HG03039 (cell line): ENCODE measurements at regions not wholly inside any gene's neighbourhood (a gene's known extent, or its start where the extent isn't known, plus 50 kb on each side); places are given as distances from the start of the nearest gene placed in this dataset.
"Not testable (repeated sequence)": the region's sequence is repeated elsewhere in the genome, so short reads cannot be mapped to it uniquely, and the experiment has no call there.

Experiments used
- ATAC-seq: cut with Tn5 transposase; IDR thresholded peaks from one replicate; pipeline ENCODE4 v1.9.1; 2021; ENCODE audit warnings: mild to moderate bottlenecking, moderate library complexity; ENCODE audit not compliant: unreplicated experiment

GRCh38 chr3:154904328-154904727 is 175.8 kb upstream of the MME start:
- ATAC-seq: no peak

GRCh38 chr3:154902495-154902894 is 177.6 kb upstream of the MME start:
- ATAC-seq: not testable (repeated sequence)

- ATAC-seq: no peak
Observed at GRCh38 chr3:154901278-154901677, 178.8 kb upstream of the MME start.

- no peak for ATAC-seq
Observed at GRCh38 chr3:154900816-154901215, 179.3 kb upstream of the MME start.

- no peak for ATAC-seq
Observed at GRCh38 chr3:154898916-154899315, 181.2 kb upstream of the MME start.

GRCh38 chr3:154898443-154898842 is 181.7 kb upstream of the MME start:
- ATAC-seq: no peak

- ATAC-seq: no peak
Observed at GRCh38 chr3:154893813-154894212, 186.3 kb upstream of the MME start.

GRCh38 chr3:154889227-154889634 is 190.9 kb upstream of the MME start:
- no peak for ATAC-seq

- ATAC-seq: no peak
Observed at GRCh38 chr3:154887869-154888268, 192.2 kb upstream of the MME start.

GRCh38 chr3:154886437-154886836 is 193.7 kb upstream of the MME start:
- no peak for ATAC-seq

- no peak for ATAC-seq
Observed at GRCh38 chr3:154885418-154885817, 194.7 kb upstream of the MME start.

- no peak for ATAC-seq
Observed at GRCh38 chr3:154884952-154885351, 195.2 kb upstream of the MME start.

GRCh38 chr3:154875142-154875541 is 205.0 kb upstream of the MME start:
- no peak for ATAC-seq

GRCh38 chr3:154872696-154873095 is 207.4 kb upstream of the MME start:
- ATAC-seq: no peak

GRCh38 chr3:154872074-154872473 is 208.0 kb upstream of the MME start:
- no peak for ATAC-seq

GRCh38 chr3:154864947-154865346 is 215.2 kb upstream of the MME start:
- no peak for ATAC-seq

- peak; percentile 64 for ATAC-seq
Observed at GRCh38 chr3:154862265-154862664, 217.9 kb upstream of the MME start.

- not testable (repeated sequence) for ATAC-seq
Observed at GRCh38 chr3:154852998-154853397, 227.1 kb upstream of the MME start.

GRCh38 chr3:154852515-154852914 is 227.6 kb upstream of the MME start:
- ATAC-seq: no peak

- no peak for ATAC-seq
Observed at GRCh38 chr3:154851644-154852043, 228.5 kb upstream of the MME start.

GRCh38 chr3:154850921-154851320 is 229.2 kb upstream of the MME start:
- no peak for ATAC-seq

GRCh38 chr3:154849408-154849807 is 230.7 kb upstream of the MME start:
- no peak for ATAC-seq

GRCh38 chr3:154844863-154845262 is 235.3 kb upstream of the MME start:
- ATAC-seq: no peak

GRCh38 chr3:154843647-154844046 is 236.5 kb upstream of the MME start:
- ATAC-seq: no peak
